SK-N-SH (cell line): ENCODE measurements at regions not wholly inside any gene's neighbourhood (a gene's known extent, or its start where the extent isn't known, plus 50 kb on each side); places are given as distances from the start of the nearest gene placed in this dataset.

Source experiments
- CTCF ChIA-PET: fragments of 300-600, 350-600 bp; formaldehyde crosslinking; extraction: SDS; loops from one replicate; lab custom pipeline; 2021; lab: Yijun Ruan, JAX
- POLR2A ChIA-PET: fragments of 350-600 bp; sonication (Branson Sonifier 250); formaldehyde crosslinking; extraction: SDS; loops from one replicate; lab custom pipeline; 2020; ENCODE audit warnings: antibody characterized with exemption, inconsistent platforms; lab: Yijun Ruan, JAX
- DNase-seq: peaks from one replicate; pipeline ENCODE4 v3.0.0; 2012
- H2AFZ ChIP-seq: fragments of 200-600 bp; sonication (generic); 2 replicates; pipeline ENCODE4 v1.8.1; 2016; ENCODE audit warnings: antibody characterized with exemption, mild to moderate bottlenecking, low read depth
- H3F3A ChIP-seq: fragments of 200-600 bp; sonication (generic); replicated peaks from 2 replicates; pipeline ENCODE3; 2016; ENCODE audit warnings: antibody characterized with exemption, mild to moderate bottlenecking; ENCODE audit not compliant: insufficient read depth
- H3K27ac ChIP-seq, 2 experiments: fragments of 200-500 bp in 1 of 2; fragments of 200-600 bp in 1 of 2; sonication (Bioruptor generic) in 1 of 2; sonication (generic), shearing (Covaris generic) in 1 of 2; 2 replicates each; pipeline versions ENCODE4 v1.5.1 to v1.6.1; 2014 to 2016; ENCODE audit warnings: low read depth in 2 of 2, inconsistent platforms in 1 of 2, low read length in 1 of 2, mild to moderate bottlenecking in 1 of 2, mixed read lengths in 1 of 2
- H3K27me3 ChIP-seq: fragments of 200-600 bp; sonication (generic), shearing (Covaris generic); 2 replicates; pipeline ENCODE4 v1.6.1; 2016; ENCODE audit warnings: mixed run types; ENCODE audit not compliant: insufficient read depth
- H3K36me3 ChIP-seq, 2 experiments: fragments of 200-500 bp in 1 of 2; fragments of 200-600 bp in 1 of 2; sonication (Bioruptor generic) in 1 of 2; sonication (generic) in 1 of 2; replicated peaks in 1 of 2; 2 replicates each; pipeline versions ENCODE3 to v1.5.1; 2014 to 2016; ENCODE audit warnings: low read length in 1 of 2, mild to moderate bottlenecking in 1 of 2; ENCODE audit not compliant: insufficient read depth in 2 of 2, control insufficient read depth in 1 of 2
- H3K4me1 ChIP-seq, 2 experiments: fragments of 200-500 bp in 1 of 2; fragments of 200-600 bp in 1 of 2; sonication (Bioruptor generic) in 1 of 2; sonication (generic), shearing (Covaris generic) in 1 of 2; 2 replicates each; pipeline versions ENCODE4 v1.5.1 to v1.6.1; 2014 to 2016; ENCODE audit warnings: low read depth in 1 of 2, low read length in 1 of 2, mixed run types in 1 of 2; ENCODE audit not compliant: insufficient read depth in 2 of 2, control insufficient read depth in 1 of 2
- H3K4me2 ChIP-seq: fragments of 200-600 bp; sonication (generic), shearing (Covaris generic); 2 replicates; pipeline ENCODE4 v1.6.1; 2017; ENCODE audit warnings: mixed run types
- H3K4me3 ChIP-seq, 2 experiments: fragments of 200-500 bp in 1 of 2; fragments of 200-600 bp in 1 of 2; sonication (Bioruptor generic) in 1 of 2; sonication (generic), shearing (Covaris generic) in 1 of 2; 2 replicates each; pipeline versions ENCODE4 v1.5.1 to v1.8.1; 2014 to 2016; ENCODE audit warnings: low read depth in 2 of 2, inconsistent platforms in 1 of 2, low read length in 1 of 2, mild to moderate bottlenecking in 1 of 2, mixed read lengths in 1 of 2, moderate library complexity in 1 of 2
- H3K79me2 ChIP-seq: fragments of 200-600 bp; sonication (generic); 2 replicates; pipeline ENCODE4 v1.8.1; 2017; ENCODE audit warnings: mild to moderate bottlenecking; ENCODE audit not compliant: insufficient read depth
- H3K9ac ChIP-seq: fragments of 200-600 bp; sonication (generic); 2 replicates; pipeline ENCODE4 v1.6.1; 2017; ENCODE audit warnings: mixed run types
- H3K9me2 ChIP-seq: fragments of 200-600 bp; sonication (generic); 2 replicates; pipeline ENCODE4 v1.6.1; 2017; ENCODE audit warnings: mixed run types
- H3K9me3 ChIP-seq: fragments of 200-600 bp; sonication (generic); 2 replicates; pipeline ENCODE4 v1.6.1; 2017; ENCODE audit warnings: mixed run types, mild to moderate bottlenecking, moderate library complexity
- H4K20me1 ChIP-seq: fragments of 200-600 bp; sonication (generic); 2 replicates; pipeline ENCODE4 v1.6.1; 2017; ENCODE audit warnings: mild to moderate bottlenecking, mixed run types; ENCODE audit not compliant: insufficient read depth
- ELF1 ChIP-seq: IDR thresholded peaks from 2 replicates; pipeline ENCODE4 v1.4.0; 2012
- FOSL2 ChIP-seq: IDR thresholded peaks from 2 replicates; pipeline ENCODE4 v1.4.0; 2012; ENCODE audit warnings: low read depth, mild to moderate bottlenecking, moderate library complexity, borderline replicate concordance
- FOXJ3 ChIP-seq: sonication (generic); formaldehyde crosslinking; IDR thresholded peaks from 2 replicates; pipeline ENCODE4 v1.5.1; 2020; ENCODE audit warnings: mild to moderate bottlenecking, missing genetic modification reagents
- GABPA ChIP-seq: IDR thresholded peaks from 2 replicates; pipeline ENCODE4 v1.4.0; 2012; ENCODE audit warnings: low read depth, mild to moderate bottlenecking
- GATA2 ChIP-seq: sonication (generic); formaldehyde crosslinking; IDR thresholded peaks from 2 replicates; pipeline ENCODE4 v1.5.0; 2020; ENCODE audit warnings: mild to moderate bottlenecking, missing genetic modification reagents
- IRF3 ChIP-seq: fragments of 150-350 bp; IDR thresholded peaks from 2 replicates; pipeline ENCODE4 v1.6.1; 2016; ENCODE audit warnings: mild to moderate bottlenecking, low read depth, low read length
- JUND ChIP-seq: IDR thresholded peaks from 2 replicates; pipeline ENCODE4 v1.4.0; 2012
- MEF2A ChIP-seq: IDR thresholded peaks from 2 replicates; pipeline ENCODE4 v1.4.0; 2012; ENCODE audit warnings: low read depth, borderline replicate concordance
- PBX3 ChIP-seq: IDR thresholded peaks from 2 replicates; pipeline ENCODE4; 2012
- POLR2AphosphoS5 ChIP-seq: IDR thresholded peaks from 2 replicates; pipeline ENCODE4 v1.6.1; 2012; ENCODE audit warnings: low read depth, low read length
- RAD21 ChIP-seq: IDR thresholded peaks from 2 replicates; pipeline ENCODE4 v1.6.1; 2012; ENCODE audit warnings: mild to moderate bottlenecking, low read length
- RCOR1 ChIP-seq: fragments of 150-350 bp; IDR thresholded peaks from 2 replicates; pipeline ENCODE4 v1.6.1; 2017; ENCODE audit warnings: antibody characterized with exemption, low read length
- SMC3 ChIP-seq: IDR thresholded peaks from 2 replicates; pipeline ENCODE4 v1.6.1; 2012; ENCODE audit warnings: low read depth, low read length, improper control_type of control experiment
- TEAD4 ChIP-seq: IDR thresholded peaks from 2 replicates; pipeline ENCODE4 v1.4.0; 2012; ENCODE audit warnings: mild to moderate bottlenecking, borderline replicate concordance; ENCODE audit not compliant: insufficient read depth
- USF2 ChIP-seq: fragments of 150-350 bp; IDR thresholded peaks from 2 replicates; pipeline ENCODE4 v1.6.1; 2017; ENCODE audit warnings: antibody characterized with exemption, low read length, low read depth, borderline replicate concordance
- WGBS: methylation state at CpG from one replicate; pipeline ENCODE4 v1.1.6; 2017; ENCODE audit warnings: low lambda C conversion rate; 5-methylcytosine and 5-hydroxymethylcytosine counted together
- TF ChIP-seq, protein P1 (sequence below): IDR thresholded peaks from 2 replicates; pipeline ENCODE4 v1.4.0; 2012; ENCODE audit warnings: low read depth, borderline replicate concordance
- TF ChIP-seq, protein P2 (sequence below): fragments of 200-600 bp; sonication (generic); IDR thresholded peaks from 2 replicates; pipeline ENCODE4 v1.6.1; 2017; ENCODE audit warnings: antibody characterized with exemption, mild to moderate bottlenecking, moderate library complexity

- no peaks in the 10 kb centered on the region for H3K27me3 ChIP-seq
- H2AFZ ChIP-seq = no peak overlapping the region
- ChIA-PET CTCF (interaction anchor here (0.6 kb wide), 1 partner anchor 749 kb away, joined by 3 read pairs; no protein-coding TSS in a partner anchor), POLR2A (no interaction called here)
- no peak overlapping the region for H3K4me2 ChIP-seq
- DNase-seq = no peak
- H3K9ac ChIP-seq = no peak overlapping the region
- H3K4me3 ChIP-seq = no peak overlapping the region
- H4K20me1 ChIP-seq = no peaks in the 10 kb centered on the region
- H3K9me3 ChIP-seq = 0 out of 2 replicates have a peak, but pooled peaks cover 3% of the 10 kb centered on the region
- H3K4me1 ChIP-seq = no peaks in the 10 kb centered on the region
- no peaks in the 10 kb centered on the region for H3K9me2 ChIP-seq
- H3K79me2 ChIP-seq = no peaks in the 10 kb centered on the region
- no peak for TF ChIP-seq ELF1
- TF ChIP-seq IRF3 = no peak
- TF ChIP-seq GATA2 = no peak
- no peak for TF ChIP-seq FOXJ3 (CRISPR knock-in tag)
- no peak for TF ChIP-seq USF2
- H3K36me3 ChIP-seq = no peaks in the 10 kb centered on the region
- WGBS = 39% methylated on average over 5 of the region's 5 CpGs
- H3K27ac ChIP-seq = no peak overlapping the region
- no peaks in the 10 kb centered on the region for H3F3A ChIP-seq
These were observed 339.0 kb downstream of the GABRB3 start for GRCh38 chr15:26433818-26434217.

GRCh38 chr15:26433060-26433459 is 339.8 kb downstream of the GABRB3 start:
- ChIA-PET POLR2A (no interaction called here), CTCF (no interaction called here)
- H3K4me1 ChIP-seq = no peaks in the 10 kb centered on the region
- H3K9me3 ChIP-seq = 0 out of 2 replicates have a peak, but pooled peaks cover 3% of the 10 kb centered on the region
- H2AFZ ChIP-seq = no peak overlapping the region
- H4K20me1 ChIP-seq = no peaks in the 10 kb centered on the region
- DNase-seq = no peak
- H3K4me3 ChIP-seq = no peak overlapping the region
- no peaks in the 10 kb centered on the region for H3F3A ChIP-seq
- no peak overlapping the region for H3K27ac ChIP-seq
- H3K9me2 ChIP-seq = no peaks in the 10 kb centered on the region
- TF ChIP-seq TEAD4 (no peak), MEF2A (no peak), JUND (no peak), RAD21 (no peak), PBX3 (no peak), USF2 (no peak), SMC3 (no peak), ELF1 (no peak), GATA2 (no peak), GABPA (no peak), RCOR1 (no peak), FOXJ3 (CRISPR knock-in tag) (no peak), POLR2AphosphoS5 (no peak), FOSL2 (no peak)
- TF ChIP-seq, protein P1, sequence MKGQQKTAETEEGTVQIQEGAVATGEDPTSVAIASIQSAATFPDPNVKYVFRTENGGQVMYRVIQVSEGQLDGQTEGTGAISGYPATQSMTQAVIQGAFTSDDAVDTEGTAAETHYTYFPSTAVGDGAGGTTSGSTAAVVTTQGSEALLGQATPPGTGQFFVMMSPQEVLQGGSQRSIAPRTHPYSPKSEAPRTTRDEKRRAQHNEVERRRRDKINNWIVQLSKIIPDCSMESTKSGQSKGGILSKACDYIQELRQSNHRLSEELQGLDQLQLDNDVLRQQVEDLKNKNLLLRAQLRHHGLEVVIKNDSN = no peak
- TF ChIP-seq, protein P2, sequence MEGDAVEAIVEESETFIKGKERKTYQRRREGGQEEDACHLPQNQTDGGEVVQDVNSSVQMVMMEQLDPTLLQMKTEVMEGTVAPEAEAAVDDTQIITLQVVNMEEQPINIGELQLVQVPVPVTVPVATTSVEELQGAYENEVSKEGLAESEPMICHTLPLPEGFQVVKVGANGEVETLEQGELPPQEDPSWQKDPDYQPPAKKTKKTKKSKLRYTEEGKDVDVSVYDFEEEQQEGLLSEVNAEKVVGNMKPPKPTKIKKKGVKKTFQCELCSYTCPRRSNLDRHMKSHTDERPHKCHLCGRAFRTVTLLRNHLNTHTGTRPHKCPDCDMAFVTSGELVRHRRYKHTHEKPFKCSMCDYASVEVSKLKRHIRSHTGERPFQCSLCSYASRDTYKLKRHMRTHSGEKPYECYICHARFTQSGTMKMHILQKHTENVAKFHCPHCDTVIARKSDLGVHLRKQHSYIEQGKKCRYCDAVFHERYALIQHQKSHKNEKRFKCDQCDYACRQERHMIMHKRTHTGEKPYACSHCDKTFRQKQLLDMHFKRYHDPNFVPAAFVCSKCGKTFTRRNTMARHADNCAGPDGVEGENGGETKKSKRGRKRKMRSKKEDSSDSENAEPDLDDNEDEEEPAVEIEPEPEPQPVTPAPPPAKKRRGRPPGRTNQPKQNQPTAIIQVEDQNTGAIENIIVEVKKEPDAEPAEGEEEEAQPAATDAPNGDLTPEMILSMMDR = no peak
- no peaks in the 10 kb centered on the region for H3K27me3 ChIP-seq
- H3K4me2 ChIP-seq = no peak overlapping the region
- H3K9ac ChIP-seq = no peak overlapping the region
- H3K36me3 ChIP-seq = no peaks in the 10 kb centered on the region
- WGBS = 24% methylated on average over 2 of the region's 2 CpGs
- no peaks in the 10 kb centered on the region for H3K79me2 ChIP-seq
